ENCODE measurements at regions not wholly inside any gene's neighbourhood (a gene's known extent, or its start where the extent isn't known, plus 50 kb on each side); places are given as distances from the start of the nearest gene placed in this dataset.

GRCh38 chr18:64203295-64203694 is 54.4 kb upstream of the LINC00305 start:
- no peak for TF ChIP-seq EZH2 (optimal IDR thresholded peaks at IDR 0.05; ENCODE audit: low read depth, low read length)
- TF ChIP-seq, protein P1, sequence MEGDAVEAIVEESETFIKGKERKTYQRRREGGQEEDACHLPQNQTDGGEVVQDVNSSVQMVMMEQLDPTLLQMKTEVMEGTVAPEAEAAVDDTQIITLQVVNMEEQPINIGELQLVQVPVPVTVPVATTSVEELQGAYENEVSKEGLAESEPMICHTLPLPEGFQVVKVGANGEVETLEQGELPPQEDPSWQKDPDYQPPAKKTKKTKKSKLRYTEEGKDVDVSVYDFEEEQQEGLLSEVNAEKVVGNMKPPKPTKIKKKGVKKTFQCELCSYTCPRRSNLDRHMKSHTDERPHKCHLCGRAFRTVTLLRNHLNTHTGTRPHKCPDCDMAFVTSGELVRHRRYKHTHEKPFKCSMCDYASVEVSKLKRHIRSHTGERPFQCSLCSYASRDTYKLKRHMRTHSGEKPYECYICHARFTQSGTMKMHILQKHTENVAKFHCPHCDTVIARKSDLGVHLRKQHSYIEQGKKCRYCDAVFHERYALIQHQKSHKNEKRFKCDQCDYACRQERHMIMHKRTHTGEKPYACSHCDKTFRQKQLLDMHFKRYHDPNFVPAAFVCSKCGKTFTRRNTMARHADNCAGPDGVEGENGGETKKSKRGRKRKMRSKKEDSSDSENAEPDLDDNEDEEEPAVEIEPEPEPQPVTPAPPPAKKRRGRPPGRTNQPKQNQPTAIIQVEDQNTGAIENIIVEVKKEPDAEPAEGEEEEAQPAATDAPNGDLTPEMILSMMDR (IDR thresholded peaks at IDR 0.05; ENCODE audit: low read length) = no peak

All from MM.1S (cell line).